SH-SY5Y (cell line): ENCODE measurements at regions not wholly inside any gene's neighbourhood (a gene's known extent, or its start where the extent isn't known, plus 50 kb on each side); places are given as distances from the start of the nearest gene placed in this dataset.

Source experiments
- GATA2 ChIP-seq: IDR thresholded peaks from 2 replicates; pipeline ENCODE4 v1.6.1; 2011; ENCODE audit warnings: mild to moderate bottlenecking, low read depth, low read length
- GATA3 ChIP-seq: IDR thresholded peaks from 2 replicates; pipeline ENCODE4 v1.6.1; 2011; ENCODE audit warnings: low read depth, mild to moderate bottlenecking, low read length, moderate library complexity

DNA sequence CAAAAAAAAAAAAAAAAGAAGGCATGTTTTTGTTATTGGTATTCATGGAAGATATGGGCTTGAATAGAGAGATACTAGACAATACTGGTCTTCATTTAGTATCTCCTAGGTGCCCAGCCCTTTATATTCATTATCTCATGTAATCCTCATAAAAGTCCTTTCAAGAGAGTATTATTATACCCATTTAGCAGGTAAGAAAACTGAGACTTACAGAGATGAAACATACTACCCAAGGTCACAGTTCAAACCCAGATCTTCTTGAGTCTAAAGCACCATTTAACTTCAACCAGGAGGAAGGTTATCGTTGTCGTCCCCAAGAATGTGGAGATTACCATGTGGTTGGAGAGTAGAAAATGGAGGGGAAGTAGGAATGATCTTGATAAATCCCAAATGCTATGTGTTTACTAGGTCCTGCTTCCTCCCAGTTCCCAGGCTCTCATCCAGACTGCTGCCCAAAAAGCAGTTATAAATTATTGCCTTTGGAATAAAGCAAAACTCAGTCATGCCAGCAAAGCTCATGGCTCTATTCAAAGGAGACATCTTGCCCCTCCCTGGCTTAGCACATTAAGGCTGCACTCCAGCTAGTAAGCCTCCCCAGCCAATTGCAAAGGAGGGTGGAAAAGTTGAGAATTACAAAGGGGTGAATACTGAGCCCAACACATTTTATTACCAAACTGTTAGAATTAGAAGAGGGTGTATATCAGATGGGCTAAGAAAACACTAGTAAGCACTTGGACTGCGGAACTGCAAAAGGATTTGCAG is 163.9 kb downstream of the PIK3R1 start:
- no peak for TF ChIP-seq GATA2
- no peak for TF ChIP-seq GATA3
